ENCODE measurements at regions not wholly inside any gene's neighbourhood (a gene's known extent, or its start where the extent isn't known, plus 50 kb on each side); places are given as distances from the start of the nearest gene placed in this dataset.

- in situ Hi-C loops (cut with MboI; ENCODE audit: low sequenced_read_pairs), result no loop called here
Measured at GRCh38 chr13:106433066-106433465, 102.4 kb downstream of the EFNB2 start.

- in situ Hi-C loops (cut with MboI; ENCODE audit: low sequenced_read_pairs), result no loop called here
Measured at GRCh38 chr13:106432636-106433035, 102.8 kb downstream of the EFNB2 start.

DNA sequence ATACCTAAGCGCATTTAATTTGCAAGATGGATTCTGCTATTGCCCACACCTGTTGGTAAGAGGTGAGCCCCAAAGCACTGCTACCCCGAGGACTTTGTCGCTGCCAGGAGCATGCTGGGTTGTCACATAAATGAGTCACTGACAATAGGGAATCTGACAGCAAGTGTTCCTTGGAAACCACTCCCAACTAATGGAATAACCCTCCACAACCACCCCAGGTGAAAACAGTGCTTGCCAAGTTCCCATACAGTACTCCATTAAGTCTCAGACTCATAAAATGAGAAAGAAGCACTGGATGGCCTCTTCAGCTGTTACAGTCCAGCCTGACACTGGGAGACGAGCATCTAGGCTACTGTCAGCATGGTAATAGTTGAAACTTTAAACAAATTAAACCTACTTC lies 108.6 kb downstream of the EFNB2 start:
- in situ Hi-C loops (cut with MboI; ENCODE audit: low sequenced_read_pairs), result no loop called here

GRCh38 chr13:106425661-106426060 lies 109.8 kb downstream of the EFNB2 start:
- in situ Hi-C loops (cut with MboI; ENCODE audit: low sequenced_read_pairs), result no loop called here

DNA sequence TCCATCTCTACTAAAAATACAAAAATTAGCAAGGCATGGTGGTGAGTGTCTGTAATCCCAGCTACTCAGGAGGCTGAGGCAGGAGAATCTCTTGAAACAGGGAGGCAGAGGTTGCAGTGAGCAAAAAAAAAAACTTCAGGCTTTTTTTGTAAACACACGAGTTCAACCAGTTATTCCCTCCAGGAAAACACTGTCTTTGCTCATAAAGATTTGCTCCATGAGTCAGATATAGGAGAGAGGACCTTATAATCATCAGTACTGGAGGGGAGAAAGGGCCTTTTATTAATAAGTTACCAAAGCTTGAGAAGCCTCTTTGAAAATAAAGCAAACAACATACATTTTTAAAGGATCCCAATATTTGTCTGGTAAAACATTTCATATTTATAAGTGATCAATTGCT lies 110.7 kb downstream of the EFNB2 start:
- in situ Hi-C loops (cut with MboI; ENCODE audit: low sequenced_read_pairs), result no loop called here

GRCh38 chr13:106423530-106423929 lies 111.9 kb downstream of the EFNB2 start:
- in situ Hi-C loops (cut with MboI; ENCODE audit: low sequenced_read_pairs), result no loop called here

DNA sequence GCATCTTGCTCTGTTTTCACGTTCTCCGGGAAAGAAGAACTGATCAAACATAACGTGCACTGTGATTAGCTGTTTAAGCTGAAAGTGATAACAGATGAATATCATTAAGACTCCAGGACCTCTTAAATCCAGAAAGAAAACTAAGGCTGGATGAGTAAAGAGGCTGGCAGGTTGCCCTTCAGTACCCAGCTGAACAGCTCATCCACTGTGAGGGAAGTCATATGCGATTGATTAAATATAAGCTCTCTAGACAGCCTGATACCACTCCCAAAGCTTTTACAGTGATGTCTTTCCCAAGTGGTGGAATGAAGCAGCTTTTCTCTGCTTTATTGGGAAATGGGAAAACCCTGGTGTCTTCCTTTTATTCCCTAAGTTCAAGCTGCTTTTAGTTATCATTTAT lies 116.9 kb downstream of the EFNB2 start:
- in situ Hi-C loops (cut with MboI; ENCODE audit: low sequenced_read_pairs), result no loop called here

DNA sequence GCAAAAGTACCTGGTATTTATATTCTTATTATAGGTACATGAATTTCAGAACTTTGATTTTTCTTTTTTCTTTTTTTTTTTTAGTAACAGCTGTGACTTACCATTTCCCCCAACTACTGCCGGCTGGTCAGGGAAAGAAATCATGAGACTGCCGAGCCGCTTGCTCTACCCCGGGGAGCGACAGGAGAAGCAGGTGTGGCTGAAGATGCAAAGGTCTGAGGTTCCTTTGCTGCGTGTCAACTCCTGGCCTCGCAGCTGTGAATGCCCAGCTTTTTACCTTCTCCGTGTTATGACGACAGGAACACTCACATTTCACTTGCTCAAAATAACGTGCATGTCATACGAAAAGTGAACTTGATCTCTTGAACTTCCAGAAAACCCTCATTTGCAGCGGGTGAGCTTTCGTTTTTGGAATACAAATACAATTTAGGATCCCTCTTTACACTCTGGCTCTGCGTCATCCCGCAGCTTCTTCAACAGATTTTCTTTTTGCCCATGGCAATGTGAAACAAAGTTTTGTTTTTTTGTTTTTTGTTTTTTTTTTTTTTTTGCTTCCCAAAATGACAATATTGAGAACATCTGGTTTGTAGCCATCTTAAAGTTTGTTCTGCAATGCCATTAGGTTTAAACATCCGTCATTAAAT lies 117.9 kb downstream of the EFNB2 start:
- in situ Hi-C loops (cut with MboI; ENCODE audit: low sequenced_read_pairs), result no loop called here

DNA sequence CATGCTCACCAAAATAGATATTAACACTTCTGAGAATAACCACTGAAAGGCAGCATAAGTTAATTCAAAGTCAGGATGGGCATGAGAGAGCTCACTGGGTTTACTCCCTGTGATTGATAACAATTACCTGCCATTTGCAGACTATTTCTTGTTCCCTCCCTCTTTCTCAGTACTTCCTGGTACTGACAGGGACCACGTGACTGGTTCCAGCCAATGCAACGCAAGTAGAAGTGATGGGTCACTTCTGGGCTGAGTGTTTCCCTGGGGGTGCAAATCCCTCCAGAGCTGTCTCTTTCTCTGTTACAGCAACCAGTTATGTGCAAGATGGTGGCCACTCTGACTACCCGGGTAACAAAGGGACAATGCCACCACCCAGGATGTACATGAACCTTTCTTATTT lies 118.8 kb downstream of the EFNB2 start:
- in situ Hi-C loops (cut with MboI; ENCODE audit: low sequenced_read_pairs), result no loop called here

GRCh38 chr13:106415971-106416370 lies 119.5 kb downstream of the EFNB2 start:
- in situ Hi-C loops (cut with MboI; ENCODE audit: low sequenced_read_pairs), result no loop called here

DNA sequence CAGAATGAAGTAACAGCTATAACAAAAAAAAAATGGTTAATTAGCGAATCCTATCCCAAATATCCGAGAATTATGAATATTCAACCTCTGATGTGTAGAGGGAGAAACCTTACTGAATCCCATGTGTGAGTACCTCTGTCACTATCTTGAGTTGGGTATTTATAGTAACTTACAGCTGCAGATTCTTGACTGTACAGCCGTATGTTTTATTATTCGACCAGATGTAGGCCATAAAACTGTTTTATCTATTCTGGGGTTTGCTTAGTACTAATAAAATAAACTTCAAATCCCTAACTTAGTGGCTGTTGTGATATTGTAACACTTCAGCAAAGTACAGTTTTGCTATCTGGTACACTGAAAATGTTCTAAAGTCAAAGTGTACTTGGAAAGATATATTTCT lies 120.0 kb downstream of the EFNB2 start:
- in situ Hi-C loops (cut with MboI; ENCODE audit: low sequenced_read_pairs), result no loop called here

GRCh38 chr13:106407338-106407737 lies 128.1 kb downstream of the EFNB2 start:
- in situ Hi-C loops (cut with MboI; ENCODE audit: low sequenced_read_pairs), result no loop called here

GRCh38 chr13:106405731-106406130 lies 129.7 kb downstream of the EFNB2 start:
- in situ Hi-C loops (cut with MboI; ENCODE audit: low sequenced_read_pairs), result no loop called here

GRCh38 chr13:106403280-106403679 lies 132.2 kb downstream of the EFNB2 start:
- in situ Hi-C loops (cut with MboI; ENCODE audit: low sequenced_read_pairs), result no loop called here

DNA sequence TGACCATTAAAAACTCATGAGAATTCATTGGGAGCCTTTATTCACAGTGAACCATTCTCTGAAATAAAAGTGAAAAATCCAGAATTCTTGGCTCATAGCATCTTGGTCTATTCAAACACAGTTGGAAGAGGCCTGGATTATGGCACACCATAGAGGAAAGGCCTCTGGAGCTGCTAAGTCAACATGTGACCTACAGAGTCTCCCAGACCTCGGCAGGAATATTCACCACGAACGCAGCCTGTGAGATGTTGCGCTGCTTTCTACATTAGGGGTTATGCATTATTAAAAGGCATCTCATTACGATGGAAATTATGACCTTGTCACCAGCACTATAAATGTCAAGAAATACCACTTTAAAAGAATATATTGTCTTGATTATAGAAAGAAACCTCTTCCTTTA lies 132.6 kb downstream of the EFNB2 start:
- in situ Hi-C loops (cut with MboI; ENCODE audit: low sequenced_read_pairs), result no loop called here

GRCh38 chr13:106401081-106401480 lies 134.4 kb downstream of the EFNB2 start:
- in situ Hi-C loops (cut with MboI; ENCODE audit: low sequenced_read_pairs), result no loop called here

GRCh38 chr13:106400289-106400688 lies 135.2 kb downstream of the EFNB2 start:
- in situ Hi-C loops (cut with MboI; ENCODE audit: low sequenced_read_pairs), result no loop called here

DNA sequence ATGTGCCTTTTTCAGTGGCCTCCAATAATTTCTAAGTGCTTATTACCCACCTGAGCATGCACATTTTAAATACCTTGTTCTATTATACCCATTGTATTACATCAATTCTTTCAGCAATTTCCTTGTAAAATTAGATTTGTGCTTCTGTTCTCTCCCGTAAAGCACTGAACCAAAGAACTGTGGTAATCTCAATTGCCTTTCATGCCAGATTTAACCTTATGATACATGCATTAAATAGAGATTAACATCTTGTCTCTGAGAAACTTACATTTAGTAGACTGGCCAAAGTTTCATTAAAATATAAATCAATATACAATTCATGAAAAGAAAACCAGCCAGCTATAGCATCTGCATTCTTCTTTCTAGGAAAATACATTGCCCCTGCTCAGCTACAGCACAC lies 137.2 kb downstream of the EFNB2 start:
- in situ Hi-C loops (cut with MboI; ENCODE audit: low sequenced_read_pairs), result no loop called here

- in situ Hi-C loops (cut with MboI; ENCODE audit: low sequenced_read_pairs), result no loop called here
Measured at GRCh38 chr13:106393776-106394175, 141.7 kb downstream of the EFNB2 start.

DNA sequence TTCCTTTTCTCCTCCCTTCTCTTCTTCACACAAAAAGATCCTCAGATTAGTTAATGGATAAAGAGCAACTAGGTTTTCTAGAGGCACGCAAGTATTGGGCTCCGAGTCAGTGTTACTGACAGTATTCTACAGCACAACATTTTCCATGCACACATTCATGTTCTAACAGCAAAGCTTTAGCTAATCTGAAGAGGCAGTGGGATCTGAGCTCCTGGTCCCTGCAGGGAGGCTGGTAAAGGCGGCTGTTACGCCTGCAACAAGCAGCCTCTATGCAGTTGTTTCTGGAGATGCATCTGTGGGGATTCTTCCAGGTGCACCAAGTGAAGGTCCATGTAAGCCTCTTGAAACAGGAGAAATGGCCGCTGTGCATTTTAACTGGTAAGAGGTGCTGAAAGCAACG lies 143.8 kb downstream of the EFNB2 start:
- in situ Hi-C loops (cut with MboI; ENCODE audit: low sequenced_read_pairs), result no loop called here

GRCh38 chr13:106391271-106391670 lies 144.2 kb downstream of the EFNB2 start:
- in situ Hi-C loops (cut with MboI; ENCODE audit: low sequenced_read_pairs), result no loop called here

DNA sequence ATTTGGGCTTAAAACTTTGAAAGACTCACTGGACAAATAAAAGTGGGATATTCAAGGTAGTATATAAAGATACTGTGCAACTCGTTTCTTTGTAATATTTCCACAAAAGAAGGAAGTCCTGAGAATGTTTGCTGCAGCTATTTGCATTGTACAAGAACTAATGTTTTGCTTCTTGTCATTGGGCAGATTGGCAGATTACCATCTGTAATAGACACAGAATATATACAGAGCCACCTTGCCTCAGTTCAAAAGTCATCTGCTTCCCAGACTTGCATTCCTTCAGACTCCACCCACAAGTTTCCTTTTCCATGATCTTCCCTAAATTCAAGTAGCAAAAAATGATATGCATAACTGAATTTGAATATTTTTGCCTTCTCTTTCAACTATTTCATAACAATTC lies 145.1 kb downstream of the EFNB2 start:
- in situ Hi-C loops (cut with MboI; ENCODE audit: low sequenced_read_pairs), result no loop called here

DNA sequence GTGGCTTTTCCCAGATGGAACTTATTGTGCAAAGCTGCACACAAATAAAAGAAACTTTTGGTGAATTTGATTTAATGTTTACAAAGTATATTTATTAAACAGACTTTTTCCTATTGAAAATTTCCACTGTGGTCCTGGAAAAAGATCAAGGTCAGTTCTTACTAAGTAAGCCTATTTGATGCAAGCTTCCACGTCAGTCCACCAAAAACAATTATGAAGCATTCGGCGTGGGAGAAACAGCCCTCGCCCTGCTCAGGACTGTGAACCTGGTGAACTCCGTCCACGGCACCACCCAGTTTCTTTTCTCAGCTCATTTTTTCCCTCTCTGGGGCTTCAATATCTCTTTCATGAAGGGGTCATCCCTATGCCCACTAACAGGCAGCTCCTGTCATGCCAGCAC lies 149.8 kb downstream of the EFNB2 start:
- in situ Hi-C loops (cut with MboI; ENCODE audit: low sequenced_read_pairs), result no loop called here

All from HL-60/S4 (cell line).